HG02798 (cell line): ENCODE measurements at regions not wholly inside any gene's neighbourhood (a gene's known extent, or its start where the extent isn't known, plus 50 kb on each side); places are given as distances from the start of the nearest gene placed in this dataset.
"Not testable (repeated sequence)": the region's sequence is repeated elsewhere in the genome, so short reads cannot be mapped to it uniquely, and the experiment has no call there.

ENCODE experiments used
- ATAC-seq: cut with Tn5 transposase; IDR thresholded peaks from one replicate; pipeline ENCODE4 v1.9.1; 2021; ENCODE audit warnings: mild to moderate bottlenecking; ENCODE audit not compliant: unreplicated experiment, poor library complexity

DNA sequence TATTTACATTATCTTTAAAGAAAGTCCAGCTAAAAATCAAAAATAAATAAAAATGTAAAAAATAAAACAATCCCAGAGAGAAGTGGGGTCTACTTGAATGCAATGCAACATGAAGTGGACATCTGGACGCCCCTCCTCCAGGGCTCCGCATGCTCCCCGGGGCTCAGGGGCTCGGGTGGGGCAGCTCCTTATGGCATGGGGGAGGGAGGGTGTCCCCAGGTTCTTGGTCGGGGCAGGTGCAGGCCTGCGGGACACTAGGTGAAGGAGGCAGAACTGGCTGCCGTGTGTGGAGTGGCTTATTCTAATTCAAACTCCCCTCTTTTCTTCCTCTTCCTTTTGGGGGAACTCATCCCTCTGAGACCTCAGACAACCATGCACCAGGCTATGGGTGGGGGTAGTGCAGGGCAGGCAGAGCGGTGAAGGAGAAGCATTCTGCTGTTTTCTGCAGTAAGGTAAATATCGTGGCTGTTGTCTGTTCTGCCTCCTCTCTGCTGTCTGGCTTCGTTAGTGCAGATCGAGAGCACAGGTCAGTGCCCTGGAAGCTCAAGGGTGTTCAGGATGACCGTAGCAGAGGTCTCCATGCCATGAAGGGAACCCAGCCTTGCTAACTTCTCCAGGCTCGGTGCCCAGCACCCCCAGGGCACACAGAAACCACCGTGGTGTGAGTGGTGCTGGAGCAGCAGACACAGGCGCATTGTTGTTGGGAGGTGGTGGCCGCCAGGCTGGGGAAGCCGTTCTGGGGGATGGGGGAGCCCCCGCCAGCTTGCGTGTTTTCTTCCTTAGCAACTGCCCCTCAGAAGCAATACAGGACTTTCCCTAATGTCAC is 82.6 kb downstream of the TTLL2 start:
- ATAC-seq: no peak

DNA sequence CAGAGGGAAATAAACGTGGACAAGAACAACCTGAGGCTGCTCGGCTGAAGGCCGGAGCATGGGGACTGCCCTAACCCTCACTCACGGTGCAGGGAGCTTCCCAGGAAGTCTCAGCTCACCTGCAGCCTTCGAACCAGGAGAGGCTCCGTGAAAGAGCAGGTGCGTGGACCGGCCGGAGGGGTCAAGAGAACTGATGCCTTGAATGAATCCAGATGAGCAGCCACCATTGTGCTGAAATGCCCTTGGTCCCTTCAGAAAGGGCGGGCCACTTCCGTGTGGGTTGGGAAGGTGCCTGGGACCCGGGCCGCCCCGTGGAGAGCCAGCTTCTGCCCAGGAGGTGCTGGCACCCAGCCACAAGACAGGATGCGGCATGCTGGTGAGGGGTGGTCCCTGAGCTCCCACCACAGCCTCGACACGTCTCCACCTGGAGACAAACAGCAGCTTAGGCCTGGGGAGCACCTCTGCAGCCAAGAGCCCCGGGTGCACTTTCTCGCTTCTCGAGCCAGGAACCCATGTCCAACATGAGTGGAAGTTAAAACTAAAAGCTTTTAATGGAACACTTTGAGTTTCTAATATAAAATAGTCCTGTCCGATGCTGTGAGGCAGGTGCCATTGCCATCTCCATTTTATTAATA is 83.5 kb downstream of the TTLL2 start:
- no peak for ATAC-seq

DNA sequence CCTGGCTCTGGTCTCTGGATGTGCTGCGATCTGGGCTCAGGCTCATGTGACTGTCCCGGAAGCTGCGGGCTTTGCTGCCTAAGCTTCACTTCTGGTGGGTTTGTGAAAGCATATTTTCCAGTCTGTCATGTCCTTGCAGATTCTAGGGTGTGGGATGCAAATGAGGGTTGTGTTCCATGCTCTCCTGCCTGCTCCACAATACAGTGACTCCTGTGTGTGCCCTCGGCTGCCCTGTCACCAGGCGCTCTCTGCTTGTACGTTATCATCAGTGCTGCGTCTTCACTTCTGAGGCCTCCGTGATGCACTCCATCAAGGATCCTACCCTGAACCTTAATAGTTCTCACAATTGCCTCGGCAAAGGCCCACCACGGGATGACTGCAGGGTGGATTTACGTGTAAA is 84.2 kb downstream of the TTLL2 start:
- ATAC-seq: no peak

DNA sequence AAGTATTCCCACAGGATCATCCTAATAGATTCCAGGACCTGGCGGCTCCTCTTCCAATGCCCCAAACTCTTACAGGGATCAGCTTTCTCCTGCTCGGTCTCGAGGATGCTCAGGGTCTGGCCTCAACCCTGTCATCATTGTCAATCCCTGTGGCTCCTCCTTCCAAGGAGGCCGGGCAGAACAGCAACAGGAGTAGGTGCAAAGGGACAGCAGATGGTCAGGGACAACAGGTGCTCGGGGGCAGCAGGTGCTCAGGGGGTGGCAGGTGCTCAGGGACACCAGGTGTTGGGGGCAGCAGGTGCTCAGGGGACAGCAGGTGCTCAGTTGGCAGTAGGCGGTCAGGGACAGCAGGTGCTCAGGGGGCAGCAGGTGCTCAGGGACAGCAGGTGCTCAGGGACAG is 84.8 kb downstream of the TTLL2 start:
- ATAC-seq: no peak

DNA sequence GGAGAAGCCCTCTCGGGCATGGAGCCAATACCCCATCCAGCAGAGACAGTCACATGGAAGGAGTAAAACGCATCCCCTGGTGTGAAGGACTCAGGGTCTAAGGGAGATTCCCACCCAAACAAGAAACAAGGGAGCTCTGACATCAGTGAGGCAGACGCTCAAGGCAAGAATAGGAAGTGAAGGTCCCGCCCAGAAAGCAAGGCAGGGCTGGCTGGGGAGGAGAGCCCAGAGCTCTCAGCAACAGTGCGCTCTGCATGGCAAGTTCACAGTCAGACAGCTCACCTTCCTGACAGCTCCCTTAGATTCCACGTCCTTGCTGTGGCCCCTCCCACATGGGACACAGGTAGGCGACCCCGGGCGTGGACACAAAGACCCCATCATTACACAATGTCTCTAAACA is 85.6 kb downstream of the TTLL2 start:
- no peak for ATAC-seq

DNA sequence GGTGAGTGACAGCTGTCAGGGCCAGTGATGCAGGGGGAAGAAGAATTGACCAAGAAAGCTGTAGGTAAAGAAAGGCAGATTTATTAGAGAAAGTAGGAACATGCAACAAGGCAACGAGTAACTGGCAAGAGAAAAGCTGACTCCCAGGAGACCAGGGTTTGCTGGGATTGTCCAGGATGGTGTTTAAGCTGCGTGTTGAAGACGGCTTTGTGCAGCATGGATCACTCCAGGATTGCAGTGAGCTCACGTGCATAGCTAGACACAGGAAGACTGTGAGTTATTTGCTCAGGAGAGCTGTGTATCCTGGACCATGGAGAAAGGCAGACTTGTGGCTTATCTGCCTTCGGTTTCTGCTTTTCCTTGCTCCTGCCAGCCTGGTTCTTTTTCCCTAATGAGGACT is 87.6 kb downstream of the TTLL2 start:
- no peak for ATAC-seq

DNA sequence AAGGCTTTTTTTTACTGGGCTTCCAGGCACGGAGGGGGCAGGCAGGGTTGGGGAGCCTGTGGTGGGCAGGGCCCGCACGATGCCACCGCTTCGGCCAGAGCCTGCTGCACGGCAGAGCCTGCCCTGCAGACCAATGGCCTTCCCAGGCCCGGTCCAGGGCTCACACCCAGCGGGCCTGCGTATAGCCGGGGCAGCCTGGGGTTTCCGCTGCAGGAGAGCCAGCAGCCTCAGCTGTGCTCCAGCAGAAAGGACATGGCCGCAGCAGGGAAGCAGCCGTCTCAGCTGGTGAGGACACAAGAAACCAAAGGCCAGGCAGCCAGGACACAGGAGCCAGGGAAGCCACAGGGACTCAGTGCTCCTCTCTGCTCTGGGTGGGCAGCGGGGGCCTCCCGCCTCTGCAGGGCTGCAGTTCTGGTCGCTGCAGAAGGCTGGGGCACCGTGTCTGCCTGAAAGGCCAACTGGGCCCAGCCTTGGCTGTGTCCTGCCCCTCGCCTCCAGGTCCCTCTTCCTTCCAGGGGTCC is 90.6 kb downstream of the TTLL2 start:
- ATAC-seq: no peak

DNA sequence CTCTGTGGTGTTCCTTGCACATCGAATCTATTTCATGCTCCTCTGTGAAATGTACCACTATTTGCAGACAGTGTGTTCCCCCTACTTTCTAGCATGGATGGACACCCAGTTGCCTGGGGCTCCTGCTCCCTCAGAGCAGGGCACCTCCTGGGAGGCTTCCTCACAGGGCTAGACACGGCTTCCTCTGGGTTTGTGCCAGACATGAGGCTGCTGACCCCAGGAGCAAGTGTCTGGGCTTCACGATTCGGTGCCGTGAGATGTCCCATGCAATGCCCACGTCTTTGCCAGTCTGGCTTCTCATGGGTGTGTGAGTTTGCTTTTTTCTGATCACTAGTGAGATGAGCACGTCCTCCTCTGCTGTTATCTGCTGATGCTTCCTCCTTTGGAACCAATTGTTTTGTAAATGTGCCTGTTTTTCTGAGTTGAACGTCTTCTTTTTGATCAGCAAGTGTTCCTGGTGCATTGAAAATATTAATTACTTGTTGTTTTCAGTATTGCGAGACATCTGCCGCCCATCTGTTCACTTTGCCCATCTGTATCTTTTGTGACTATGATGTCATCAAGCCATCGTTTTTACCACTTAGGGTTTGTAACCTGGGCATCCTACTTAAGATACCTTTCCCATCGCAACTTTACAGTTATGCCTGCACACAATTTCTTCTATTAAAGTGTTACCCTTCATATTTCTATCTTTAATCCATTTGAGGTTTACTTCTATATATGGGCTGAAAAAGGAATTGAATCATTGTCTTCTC is 92.0 kb downstream of the TTLL2 start:
- ATAC-seq: no peak

DNA sequence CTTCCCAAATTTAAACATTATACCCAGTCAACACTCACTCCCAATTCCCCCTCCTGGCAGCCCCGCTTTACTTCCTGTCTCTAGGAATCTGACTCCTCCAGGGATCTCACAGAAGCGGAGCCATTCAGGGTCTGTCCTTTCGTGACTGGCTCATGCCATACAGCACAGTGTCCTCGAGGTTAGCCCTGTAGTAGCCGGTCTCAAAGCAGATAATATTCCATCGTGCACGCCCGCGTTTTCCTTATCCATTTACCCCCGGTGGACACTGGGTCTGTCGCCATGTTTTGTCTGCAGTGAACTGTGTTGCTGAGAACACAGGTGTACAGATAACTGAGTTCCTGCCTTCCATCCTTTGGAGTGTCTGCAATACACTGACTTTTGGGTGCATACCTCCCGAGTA is 95.3 kb downstream of the TTLL2 start:
- no peak for ATAC-seq

DNA sequence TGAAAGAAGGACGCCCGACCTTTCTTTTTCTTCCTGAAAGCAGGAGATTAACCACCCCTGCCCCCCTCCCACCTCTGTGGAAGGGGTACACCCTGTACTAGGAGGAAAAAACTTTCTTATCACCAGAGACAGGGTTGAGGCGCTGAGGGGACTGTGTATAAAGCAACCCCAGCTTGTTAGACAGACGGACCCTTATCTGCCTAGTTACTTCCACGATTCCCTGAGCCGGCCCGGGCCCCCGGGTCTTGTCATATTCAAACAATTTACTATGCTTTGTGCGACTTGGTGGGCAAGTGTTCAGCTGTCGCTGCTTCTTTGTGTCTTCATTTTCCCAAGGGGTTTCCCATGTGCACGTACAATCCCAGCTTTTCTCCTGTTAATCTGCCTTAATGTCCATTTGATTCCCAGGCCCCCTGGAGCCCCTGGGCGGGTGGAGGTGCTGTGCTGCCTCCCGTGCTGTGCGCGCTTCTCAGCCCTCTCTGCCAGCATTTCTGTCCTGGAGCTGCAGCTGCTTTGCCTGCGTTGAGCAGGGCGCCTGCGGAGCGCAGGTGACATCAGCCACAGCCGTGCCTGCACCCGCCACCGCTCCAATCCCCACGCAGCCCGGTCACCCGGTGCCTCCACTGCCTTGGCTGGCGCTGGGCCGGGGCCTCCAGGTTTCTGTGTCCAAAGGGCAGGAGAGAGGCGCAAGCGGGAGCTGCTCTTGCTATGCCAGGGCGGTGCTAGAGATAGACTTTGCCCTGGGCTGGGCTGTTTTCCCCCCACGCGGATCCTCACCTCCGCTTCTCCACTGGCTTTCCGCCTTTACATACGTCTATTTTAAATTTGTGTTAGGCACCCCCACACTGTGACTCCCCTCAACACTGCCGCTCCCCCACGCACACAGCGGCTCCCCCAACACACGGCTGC is 96.2 kb downstream of the TTLL2 start:
- ATAC-seq: no peak

DNA sequence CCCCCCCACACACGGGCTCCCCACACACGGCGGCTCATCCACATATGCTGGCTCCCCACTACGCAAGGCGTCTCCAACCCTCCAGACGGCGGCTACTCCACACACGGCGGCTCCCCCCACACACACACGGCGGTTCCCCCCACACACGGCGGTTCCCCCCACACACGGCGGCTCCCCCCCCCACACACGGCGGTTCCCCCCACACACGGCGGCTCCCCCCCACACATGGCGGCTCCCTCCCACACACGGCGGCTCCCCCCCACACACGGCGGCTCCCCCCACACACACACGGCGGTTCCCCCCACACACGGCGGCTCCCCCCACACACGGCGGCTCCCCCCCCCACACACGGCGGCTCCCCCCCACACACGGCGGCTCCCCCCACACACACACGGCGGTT is 97.1 kb downstream of the TTLL2 start:
- ATAC-seq: not testable (repeated sequence)

DNA sequence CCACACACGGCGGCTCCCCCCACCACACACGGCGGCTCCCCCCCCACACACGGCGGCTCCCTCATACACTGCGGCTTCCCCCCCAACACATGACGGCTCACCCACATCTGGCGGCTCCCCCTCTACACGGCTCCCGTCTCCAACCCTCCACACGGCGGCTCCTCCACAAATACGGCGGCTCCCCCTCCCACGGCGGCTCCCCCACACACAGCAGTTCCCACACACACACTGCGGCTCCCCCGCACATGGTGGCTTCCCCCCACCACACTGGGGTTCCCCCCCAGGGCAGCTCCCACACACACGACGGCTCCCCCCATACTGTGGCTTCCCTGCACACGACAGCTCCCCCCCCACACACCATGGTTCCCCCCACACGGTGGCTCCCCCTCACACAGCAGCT is 98.0 kb downstream of the TTLL2 start:
- ATAC-seq: no peak

DNA sequence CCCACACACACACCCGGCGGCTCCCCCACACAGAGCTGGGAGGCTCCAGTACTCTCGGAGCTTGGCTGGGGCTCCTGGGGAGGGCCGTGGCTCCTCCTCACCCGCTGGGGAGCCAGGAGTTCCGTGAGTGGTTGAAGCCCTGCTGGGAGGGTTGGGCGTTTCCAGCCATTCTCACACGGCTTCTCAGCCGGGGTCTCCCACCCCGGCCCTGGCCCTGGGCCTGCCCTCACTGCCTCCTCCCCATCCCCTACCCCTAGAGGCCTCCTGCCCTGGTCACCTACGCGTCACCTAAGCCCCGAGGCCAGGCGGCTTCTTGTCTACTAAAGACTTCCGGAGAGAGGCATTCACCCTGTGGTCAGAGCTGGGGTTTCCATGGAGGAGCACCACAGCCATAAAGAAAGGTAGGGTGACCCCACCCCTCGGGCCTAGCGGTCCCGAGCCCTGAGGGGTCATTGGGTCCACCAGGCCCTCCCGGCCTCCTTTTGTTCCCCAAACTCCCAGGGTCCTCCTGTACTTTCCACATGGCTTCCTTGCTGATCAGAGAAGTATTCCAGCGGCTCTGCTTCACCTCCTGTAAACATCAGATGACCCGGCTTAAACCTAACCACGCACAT is 99.3 kb downstream of the TTLL2 start:
- ATAC-seq: no peak

DNA sequence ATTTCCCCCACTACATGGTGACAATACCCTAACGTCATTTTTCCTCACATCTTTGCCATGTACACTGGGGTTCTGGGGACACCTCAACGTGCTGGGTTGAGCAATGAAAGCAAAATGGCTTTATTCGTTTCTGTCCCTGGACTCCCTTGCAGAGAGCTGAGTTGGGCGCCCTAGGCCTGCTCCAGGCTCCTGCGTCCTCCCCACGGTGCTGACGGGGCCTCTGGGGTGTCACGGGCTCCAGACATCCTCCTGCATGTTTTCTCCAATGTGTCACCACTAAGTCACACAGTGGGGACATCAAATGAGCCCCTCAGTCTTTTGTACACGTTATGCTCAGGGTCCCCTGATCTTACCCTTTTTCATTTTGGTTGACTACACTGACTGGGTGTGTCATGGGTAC is 99.8 kb downstream of the TTLL2 start:
- ATAC-seq: no peak

DNA sequence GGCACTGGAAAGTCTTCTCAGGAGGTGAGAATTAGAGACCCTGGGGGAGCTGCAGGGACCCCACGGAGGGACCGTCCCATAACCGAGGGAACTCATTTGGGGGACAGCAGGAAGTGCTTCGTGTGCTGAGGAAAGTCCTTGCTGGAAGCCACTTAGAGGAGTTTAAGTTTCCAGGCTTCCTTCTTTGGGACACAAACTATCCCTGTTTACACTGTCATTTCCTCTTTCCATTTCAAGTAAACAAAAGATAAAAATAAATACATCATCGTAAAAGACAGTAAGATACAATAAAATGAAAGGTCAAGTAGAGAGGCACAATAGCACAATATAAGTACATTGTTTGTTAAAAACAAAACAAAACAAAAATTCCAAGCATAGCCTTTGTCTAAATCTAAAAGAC is 101.2 kb downstream of the TTLL2 start:
- ATAC-seq: no peak

DNA sequence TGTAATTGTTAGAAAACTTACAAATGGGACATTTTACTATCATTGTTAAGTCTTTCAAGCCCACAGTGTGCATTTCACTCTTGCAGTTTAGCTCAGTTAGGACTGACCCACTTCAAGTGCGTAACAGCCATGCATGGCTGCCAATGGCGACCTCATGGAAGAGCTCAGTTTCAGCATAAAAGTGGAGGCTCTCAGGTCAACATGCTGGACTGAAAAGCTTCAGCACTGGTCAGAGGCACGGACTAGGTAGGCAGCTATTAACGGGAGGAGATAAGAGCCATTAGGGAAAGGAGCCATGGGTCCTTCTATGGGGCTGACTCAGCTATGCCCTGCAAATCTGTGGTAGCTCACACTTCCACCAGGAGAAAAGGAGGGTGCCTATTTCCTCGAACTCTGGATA is 101.8 kb downstream of the TTLL2 start:
- no peak for ATAC-seq

DNA sequence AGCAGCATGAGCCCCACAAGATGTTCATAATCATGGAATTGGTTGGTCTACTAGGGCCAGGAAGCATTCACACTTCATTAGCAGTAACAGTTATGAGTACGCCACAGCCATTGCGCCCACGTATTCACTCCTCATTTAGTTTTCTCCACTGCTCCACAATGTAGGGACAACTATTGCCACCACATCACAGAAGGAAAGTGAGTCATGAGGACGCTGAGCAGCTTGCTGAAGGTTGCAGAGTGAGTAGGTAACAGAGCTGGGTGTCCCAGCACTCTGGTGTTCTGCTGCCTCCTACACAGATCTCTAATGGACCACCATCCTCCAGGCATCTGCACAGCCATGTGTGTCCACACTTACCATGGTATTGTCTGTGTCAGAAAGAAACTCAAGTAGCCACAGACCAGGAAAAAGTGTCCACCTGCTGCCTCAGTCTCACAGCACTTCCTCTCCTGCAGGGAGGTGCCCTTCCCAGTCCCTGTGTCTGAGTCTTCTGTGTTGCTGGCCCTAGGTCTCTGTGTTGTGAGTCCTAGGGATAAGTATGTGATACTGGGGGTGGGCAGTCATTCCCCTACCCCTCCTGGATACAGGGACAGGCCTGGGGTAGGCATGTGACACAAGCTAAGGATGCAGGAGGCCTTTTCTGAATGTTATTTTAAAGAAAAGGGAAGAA is 103.9 kb downstream of the TTLL2 start:
- no peak for ATAC-seq

DNA sequence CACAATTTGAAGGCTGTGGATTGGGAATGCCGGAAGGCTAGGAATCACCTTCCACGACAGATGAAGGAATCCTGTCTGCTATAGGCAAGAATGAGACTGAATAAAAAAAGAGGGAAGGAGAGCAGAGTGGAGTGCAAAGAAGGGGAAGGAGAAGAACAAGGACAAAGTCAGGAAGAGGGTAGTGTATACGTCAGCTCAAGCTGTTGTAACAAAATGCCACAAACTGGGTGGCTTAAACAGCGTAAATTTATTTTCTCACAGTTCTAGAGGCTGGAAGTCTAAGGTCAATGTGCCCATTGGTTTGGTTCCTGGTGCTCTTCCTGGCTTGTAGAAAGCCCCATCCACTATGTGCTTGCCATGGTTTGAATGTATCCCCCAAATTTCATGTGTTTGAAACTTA is 104.5 kb downstream of the TTLL2 start:
- ATAC-seq: no peak

DNA sequence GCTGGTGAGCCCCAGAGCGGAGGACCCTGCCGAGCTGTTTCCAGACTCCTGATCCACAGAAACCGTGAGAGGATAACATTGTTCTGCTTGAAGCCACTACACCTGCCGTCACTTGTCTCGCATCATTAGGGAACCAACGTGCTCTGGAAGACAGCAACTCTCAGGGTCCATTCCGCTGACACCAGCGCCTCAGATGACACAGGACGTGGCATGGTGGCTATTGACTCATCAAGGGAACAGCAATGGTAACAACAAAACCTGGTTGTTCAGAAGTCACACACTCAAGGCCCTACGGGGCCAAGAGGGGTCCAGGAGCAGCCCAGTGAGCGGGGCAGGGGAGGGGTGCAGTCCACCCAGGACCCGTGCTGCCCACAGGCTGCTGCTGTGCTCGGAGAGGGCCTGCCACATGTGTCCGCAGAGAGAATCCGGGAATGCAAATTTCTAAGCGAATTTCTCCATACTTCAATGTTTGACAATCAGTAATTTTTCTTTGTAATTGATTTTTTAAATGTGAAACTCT is 110.4 kb downstream of the TTLL2 start:
- no peak for ATAC-seq
